Osteoblast (primary cell): ENCODE measurements at regions not wholly inside any gene's neighbourhood (a gene's known extent, or its start where the extent isn't known, plus 50 kb on each side); places are given as distances from the start of the nearest gene placed in this dataset.

Experiments used
- DNase-seq: peaks from one replicate; pipeline ENCODE4 v3.0.0; 2011; ENCODE audit warnings: low spot score, mixed read lengths; ENCODE audit not compliant: insufficient read length; ENCODE audit errors: missing footprints
- H2AFZ ChIP-seq: 2 replicates; pipeline ENCODE4 v1.6.0; 2011; ENCODE audit warnings: mild to moderate bottlenecking, low read length
- H3K27ac ChIP-seq: 2 replicates; pipeline ENCODE4 v1.5.1; 2011; ENCODE audit warnings: mild to moderate bottlenecking, low read depth, low read length, moderate library complexity
- H3K27me3 ChIP-seq: 2 replicates; pipeline ENCODE4 v1.6.0; 2012; ENCODE audit warnings: mild to moderate bottlenecking, control low read depth, inconsistent platforms, low read length, moderate library complexity; ENCODE audit not compliant: insufficient read depth
- H3K36me3 ChIP-seq: 2 replicates; pipeline ENCODE4 v1.5.1; 2011; ENCODE audit warnings: mild to moderate bottlenecking, low read length, control low read depth, moderate library complexity; ENCODE audit not compliant: insufficient read depth
- H3K4me1 ChIP-seq: 2 replicates; pipeline ENCODE4 v1.5.1; 2011; ENCODE audit warnings: mild to moderate bottlenecking, low read length, control low read depth, moderate library complexity; ENCODE audit not compliant: insufficient read depth
- H3K4me2 ChIP-seq: 2 replicates; pipeline ENCODE4 v1.6.0; 2011; ENCODE audit warnings: mild to moderate bottlenecking, low read length; ENCODE audit not compliant: insufficient read depth
- H3K4me3 ChIP-seq: fragments of 200-600 bp; sonication (generic); 3 replicates; pipeline ENCODE4 v1.5.1; 2012; ENCODE audit warnings: mild to moderate bottlenecking, low read length, inconsistent platforms; ENCODE audit not compliant: insufficient read depth
- H3K79me2 ChIP-seq: 2 replicates; pipeline ENCODE4 v1.6.0; 2012; ENCODE audit warnings: mild to moderate bottlenecking, low read length, control low read depth, inconsistent platforms; ENCODE audit not compliant: insufficient read depth
- H3K9me3 ChIP-seq: 2 replicates; pipeline ENCODE4 v1.5.1; 2011; ENCODE audit warnings: low read depth, low read length, control low read depth
- H4K20me1 ChIP-seq: 2 replicates; pipeline ENCODE4 v1.6.0; 2012; ENCODE audit warnings: mild to moderate bottlenecking, low read length, control low read depth; ENCODE audit not compliant: insufficient read depth
- CTCF ChIP-seq: IDR thresholded peaks from 2 replicates; pipeline ENCODE4 v1.5.1; 2011; ENCODE audit warnings: mild to moderate bottlenecking, low read depth, low read length, moderate library complexity; ENCODE audit errors: extremely low read depth

- H3K4me3 ChIP-seq = no peak overlapping the region
- no peak overlapping the region for H2AFZ ChIP-seq
- H3K27me3 ChIP-seq = no peaks in the 10 kb centered on the region
- no peak overlapping the region for H3K27ac ChIP-seq
- H3K4me1 ChIP-seq = no peaks in the 10 kb centered on the region
- H3K9me3 ChIP-seq = no peaks in the 10 kb centered on the region
- no peak for TF ChIP-seq CTCF
- H4K20me1 ChIP-seq = no peaks in the 10 kb centered on the region
- no peaks in the 10 kb centered on the region for H3K36me3 ChIP-seq
- no peaks in the 10 kb centered on the region for H3K79me2 ChIP-seq
- H3K4me2 ChIP-seq = no peak overlapping the region
- no peak for DNase-seq
These were observed 565.4 kb downstream of the GRXCR1 start for GRCh38 chr4:43457866-43458265.

GRCh38 chr4:43458293-43458692 is 565.8 kb downstream of the GRXCR1 start:
- H3K27ac ChIP-seq = no peak overlapping the region
- TF ChIP-seq CTCF = no peak
- no peaks in the 10 kb centered on the region for H3K79me2 ChIP-seq
- H3K36me3 ChIP-seq = no peaks in the 10 kb centered on the region
- H3K9me3 ChIP-seq = no peaks in the 10 kb centered on the region
- DNase-seq = no peak
- no peak overlapping the region for H2AFZ ChIP-seq
- no peaks in the 10 kb centered on the region for H4K20me1 ChIP-seq
- no peak overlapping the region for H3K4me3 ChIP-seq
- H3K4me1 ChIP-seq = no peaks in the 10 kb centered on the region
- H3K4me2 ChIP-seq = no peak overlapping the region
- H3K27me3 ChIP-seq = no peaks in the 10 kb centered on the region

GRCh38 chr4:43471950-43472349 is 579.4 kb downstream of the GRXCR1 start:
- H3K27me3 ChIP-seq = no peaks in the 10 kb centered on the region
- H2AFZ ChIP-seq = no peak overlapping the region
- no peak overlapping the region for H3K27ac ChIP-seq
- no peaks in the 10 kb centered on the region for H3K79me2 ChIP-seq
- no peaks in the 10 kb centered on the region for H4K20me1 ChIP-seq
- H3K4me2 ChIP-seq = no peak overlapping the region
- H3K9me3 ChIP-seq = no peaks in the 10 kb centered on the region
- H3K4me1 ChIP-seq = no peaks in the 10 kb centered on the region
- no peak for DNase-seq
- H3K4me3 ChIP-seq = no peak overlapping the region
- no peak for TF ChIP-seq CTCF
- no peaks in the 10 kb centered on the region for H3K36me3 ChIP-seq

GRCh38 chr4:43481526-43481925 is 589.0 kb downstream of the GRXCR1 start:
- Histone ChIP-seq H3K27ac (no peak overlapping the region), H4K20me1 (no peaks in the 10 kb centered on the region), H3K36me3 (no peaks in the 10 kb centered on the region), H3K9me3 (no peaks in the 10 kb centered on the region), H2AFZ (no peak overlapping the region), H3K27me3 (no peaks in the 10 kb centered on the region), H3K79me2 (no peaks in the 10 kb centered on the region), H3K4me2 (no peak overlapping the region), H3K4me3 (no peak overlapping the region), H3K4me1 (no peaks in the 10 kb centered on the region)
- no peak for TF ChIP-seq CTCF
- no peak for DNase-seq
